H1 (cell line): ENCODE measurements at regions not wholly inside any gene's neighbourhood (a gene's known extent, or its start where the extent isn't known, plus 50 kb on each side); places are given as distances from the start of the nearest gene placed in this dataset.

Experiments used
- CTCF ChIA-PET: fragments of 300-600 bp; sonication (Branson Sonifier 250); formaldehyde crosslinking; loops from one replicate; lab custom pipeline; 2021; ENCODE audit not compliant: partially characterized antibody; lab: Charles Lee
- POLR2A ChIA-PET: fragments of 300-600 bp; sonication (Branson Sonifier 250); formaldehyde crosslinking; loops from one replicate; lab custom pipeline; 2021; ENCODE audit warnings: inconsistent platforms; ENCODE audit not compliant: partially characterized antibody; lab: Charles Lee
- DNase-seq, 2 experiments: peaks; one replicate each; pipeline versions ENCODE4 v3.0.0 to v3.0.0-alpha.2; 2010 to 2022; ENCODE audit warnings: low spot score in 2 of 2, low read depth in 1 of 2, mixed read lengths in 1 of 2
- FAIRE-seq: peaks from 2 replicates; lab custom pipeline; 2011; peaks lifted over from hg19 to GRCh38; lab: Jason Lieb, UNC
- H2AFZ ChIP-seq: 2 replicates; pipeline ENCODE4 v1.8.1; 2012; ENCODE audit warnings: low read length, inconsistent platforms
- H2AK5ac ChIP-seq: 2 replicates; pipeline ENCODE4 v1.6.1; 2013; ENCODE audit warnings: low read depth, low read length
- H2BK120ac ChIP-seq: replicated peaks from 2 replicates; pipeline ENCODE3; 2013; ENCODE audit warnings: low read depth, low read length, inconsistent platforms
- H2BK12ac ChIP-seq: 2 replicates; pipeline ENCODE4 v1.6.1; 2013; ENCODE audit warnings: low read depth, low read length
- H2BK15ac ChIP-seq: 2 replicates; pipeline ENCODE4 v1.6.1; 2013; ENCODE audit warnings: low read length
- H2BK20ac ChIP-seq: 2 replicates; pipeline ENCODE4 v1.6.1; 2013; ENCODE audit warnings: low read length
- H2BK5ac ChIP-seq: 2 replicates; pipeline ENCODE4 v1.6.1; 2013; ENCODE audit warnings: low read depth, low read length
- H3K14ac ChIP-seq: 2 replicates; pipeline ENCODE4 v1.6.1; 2013; ENCODE audit warnings: inconsistent platforms; ENCODE audit not compliant: insufficient read length
- H3K18ac ChIP-seq: 2 replicates; pipeline ENCODE4 v1.6.1; 2013; ENCODE audit warnings: low read length; ENCODE audit errors: extremely low read depth
- H3K23ac ChIP-seq: 2 replicates; pipeline ENCODE4 v1.6.1; 2013; ENCODE audit warnings: inconsistent platforms; ENCODE audit not compliant: insufficient read length
- H3K23me2 ChIP-seq: 2 replicates; pipeline ENCODE4 v1.6.1; 2013; ENCODE audit warnings: low read depth, low read length
- H3K27ac ChIP-seq: 2 replicates; pipeline ENCODE4 v1.6.1; 2011; ENCODE audit warnings: low read depth, low read length, inconsistent platforms
- H3K27me3 ChIP-seq, 4 experiments: replicated peaks in 1 of 4; 1 replicate in 1 of 4; 2 replicates in 3 of 4; pipeline versions ENCODE4 v1.6.1 to v1.8.1; 2011 to 2013; ENCODE audit warnings: low read length in 3 of 4, mild to moderate bottlenecking in 3 of 4, inconsistent platforms in 2 of 4, mixed read lengths in 2 of 4, moderate library complexity in 1 of 4; ENCODE audit not compliant: control insufficient read depth in 3 of 4, insufficient read depth in 3 of 4; ENCODE audit errors: extremely low read depth in 1 of 4
- H3K36me3 ChIP-seq, 4 experiments: 2 replicates each; pipeline versions ENCODE4 v1.6.1 to v1.8.1; 2011 to 2013; ENCODE audit warnings: mild to moderate bottlenecking in 4 of 4, low read length in 3 of 4, moderate library complexity in 2 of 4, control low read depth in 1 of 4, inconsistent platforms in 1 of 4; ENCODE audit not compliant: insufficient read depth in 4 of 4, control insufficient read depth in 2 of 4
- H3K4ac ChIP-seq: replicated peaks from 2 replicates; pipeline ENCODE3; 2013; ENCODE audit warnings: low read length, low read depth, mixed read lengths, inconsistent platforms; ENCODE audit not compliant: insufficient read length
- H3K4me1 ChIP-seq, 4 experiments: replicated peaks in 1 of 4; 1 replicate in 1 of 4; 2 replicates in 3 of 4; pipeline versions ENCODE4 v1.6.1 to v1.8.1; 2011 to 2013; ENCODE audit warnings: low read length in 3 of 4, inconsistent platforms in 2 of 4, mixed read lengths in 1 of 4; ENCODE audit not compliant: insufficient read depth in 4 of 4, control insufficient read depth in 3 of 4
- H3K4me2 ChIP-seq, 2 experiments: 2 replicates each; pipeline versions ENCODE4 v1.6.1 to v1.8.1; 2011 to 2013; ENCODE audit warnings: low read depth in 2 of 2, low read length in 2 of 2, control low read depth in 1 of 2, inconsistent platforms in 1 of 2, mild to moderate bottlenecking in 1 of 2; ENCODE audit not compliant: insufficient read depth in 1 of 2
- H3K4me3 ChIP-seq, 4 experiments: fragments of 200-600, 300-600 bp in 1 of 4; sonication (generic), shearing (Covaris generic), sonication (Bioruptor Twin) in 1 of 4; 2 replicates each; pipeline versions ENCODE4 v1.5.1 to v1.8.1; 2011 to 2016; ENCODE audit warnings: low read length in 4 of 4, low read depth in 3 of 4, control low read depth in 2 of 4, inconsistent platforms in 2 of 4, mild to moderate bottlenecking in 2 of 4, mixed read lengths in 1 of 4, moderate library complexity in 1 of 4; ENCODE audit not compliant: insufficient read depth in 2 of 4; ENCODE audit errors: extremely low read depth in 1 of 4
- H3K56ac ChIP-seq: replicated peaks from 2 replicates; pipeline ENCODE3; 2013; ENCODE audit warnings: low read depth, mild to moderate bottlenecking, mixed read lengths, low read length, inconsistent platforms; ENCODE audit not compliant: insufficient read length
- H3K79me1 ChIP-seq: 2 replicates; pipeline ENCODE4 v1.6.1; 2013; ENCODE audit warnings: low read depth, low read length, control low read depth
- H3K79me2 ChIP-seq, 2 experiments: 2 replicates each; pipeline versions ENCODE4 v1.6.1 to v1.8.1; 2012 to 2013; ENCODE audit warnings: low read length in 2 of 2, mild to moderate bottlenecking in 2 of 2, inconsistent platforms in 1 of 2; ENCODE audit not compliant: insufficient read depth in 2 of 2, control insufficient read depth in 1 of 2
- H3K9ac ChIP-seq, 4 experiments: replicated peaks in 1 of 4; 1 replicate in 1 of 4; 2 replicates in 3 of 4; pipeline versions ENCODE4 v1.6.1 to v1.8.1; 2011 to 2013; ENCODE audit warnings: low read depth in 3 of 4, low read length in 3 of 4, control low read depth in 2 of 4, mild to moderate bottlenecking in 2 of 4, moderate library complexity in 2 of 4, inconsistent platforms in 1 of 4; ENCODE audit errors: extremely low read depth in 1 of 4
- H3K9me3 ChIP-seq, 2 experiments: 2 replicates each; pipeline versions ENCODE4 v1.6.1 to v1.8.1; 2012 to 2013; ENCODE audit warnings: mild to moderate bottlenecking in 2 of 2, moderate library complexity in 2 of 2, control low read depth in 1 of 2, inconsistent platforms in 1 of 2, low read depth in 1 of 2, low read length in 1 of 2, mixed read lengths in 1 of 2; ENCODE audit not compliant: insufficient read depth in 2 of 2
- H4K20me1 ChIP-seq, 2 experiments: replicated peaks in 1 of 2; 2 replicates each; pipeline versions ENCODE3 to v1.8.1; 2011 to 2013; ENCODE audit warnings: inconsistent platforms in 2 of 2, low read length in 2 of 2, mild to moderate bottlenecking in 1 of 2; ENCODE audit not compliant: insufficient read depth in 2 of 2, control insufficient read depth in 1 of 2
- H4K5ac ChIP-seq: 2 replicates; pipeline ENCODE4 v1.6.1; 2013; ENCODE audit warnings: low read length, low read depth, mixed read lengths, inconsistent platforms; ENCODE audit not compliant: insufficient read length
- H4K8ac ChIP-seq: 2 replicates; pipeline ENCODE4 v1.8.0; 2013; ENCODE audit warnings: mild to moderate bottlenecking, moderate library complexity, low read length, inconsistent platforms; ENCODE audit not compliant: insufficient read depth; ENCODE audit errors: extremely low read depth
- H4K91ac ChIP-seq: replicated peaks from 2 replicates; pipeline ENCODE3; 2013; ENCODE audit warnings: low read length, mixed read lengths, inconsistent platforms; ENCODE audit not compliant: insufficient read length
- WGBS, 2 experiments: shearing (Covaris generic) in 1 of 2; methylation state at CpG; one replicate each; pipeline versions ENCODE4 v1.1.6 to v1.1.7; 2013 to 2015; ENCODE audit warnings: low lambda C conversion rate in 2 of 2, mixed read lengths in 2 of 2, inconsistent platforms in 1 of 2, low coverage in 1 of 2, missing lambda C conversion rate in 1 of 2; ENCODE audit not compliant: insufficient replicate concordance in 2 of 2, insufficient coverage in 1 of 2, insufficient read length in 1 of 2; ENCODE audit errors: extremely low coverage in 1 of 2, missing lambda C conversion rate in 1 of 2; 5-methylcytosine and 5-hydroxymethylcytosine counted together
- TF ChIP-seq, protein P1 (sequence below): fragments of 300-600 bp; sonication (generic); IDR thresholded peaks from 2 replicates; pipeline ENCODE4 v1.7.1; 2012; ENCODE audit warnings: low read length, moderate library complexity, mild to moderate bottlenecking, inconsistent platforms; ENCODE audit not compliant: insufficient replicate concordance

DNA sequence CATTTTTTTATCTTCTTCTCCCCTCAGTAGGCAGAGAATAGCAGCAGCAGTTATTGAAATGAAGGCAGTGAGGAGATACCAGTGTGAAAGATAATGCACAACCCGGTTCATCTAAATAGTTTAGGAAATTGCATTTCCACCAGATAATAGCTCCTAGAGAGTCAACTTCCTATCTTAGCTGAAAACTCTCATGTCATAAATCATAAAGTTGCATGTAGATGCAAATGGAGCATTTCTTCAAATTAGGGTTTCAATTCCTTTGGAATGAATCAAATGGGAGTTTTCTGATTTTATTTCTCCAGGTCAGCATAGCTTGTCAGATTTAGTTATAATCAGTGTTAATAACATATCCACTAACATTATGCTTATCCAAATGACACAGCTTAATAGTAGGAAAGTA lies 335.3 kb downstream of the CNTNAP4 start:
- H3K14ac ChIP-seq: no peak overlapping the region
- H2BK20ac ChIP-seq: no peak overlapping the region
- no peaks in the 10 kb centered on the region for H3K36me3 ChIP-seq
- H3K79me2 ChIP-seq: no peaks in the 10 kb centered on the region
- H2BK12ac ChIP-seq: no peak overlapping the region
- CTCF ChIA-PET: interaction anchor here (1.0 kb wide), 1 partner anchor 14 kb away, joined by 3 read pairs; no protein-coding TSS in a partner anchor
- no peaks in the 10 kb centered on the region for H3K9me3 ChIP-seq
- no peaks in the 10 kb centered on the region for H3K79me1 ChIP-seq
- H3K56ac ChIP-seq: no peak overlapping the region
- H3K27ac ChIP-seq: no peak overlapping the region
- H2BK120ac ChIP-seq: no peak overlapping the region
- H2BK15ac ChIP-seq: no peak overlapping the region
- WGBS, 2 experiments: 92% methylated on average over 1 of the region's 1 CpG; no CpG with 5 or more reads in 1 of the 2 experiments
- no peak overlapping the region for H3K23ac ChIP-seq
- no peak overlapping the region for H4K91ac ChIP-seq
- DNase-seq (no peak), FAIRE-seq (no peak)
- no peak overlapping the region for H2AK5ac ChIP-seq
- no peak overlapping the region for H3K9ac ChIP-seq
- H2AFZ ChIP-seq: no peak overlapping the region
- H3K4me2 ChIP-seq: no peak overlapping the region
- no peak overlapping the region for H4K8ac ChIP-seq
- no peaks in the 10 kb centered on the region for H3K4me1 ChIP-seq
- H4K5ac ChIP-seq: no peak overlapping the region
- POLR2A ChIA-PET: no interaction called here
- H3K23me2 ChIP-seq: no peaks in the 10 kb centered on the region
- no peaks in the 10 kb centered on the region for H4K20me1 ChIP-seq
- no peak overlapping the region for H3K18ac ChIP-seq
- H3K4me3 ChIP-seq: no peak overlapping the region
- H3K4ac ChIP-seq: no peak overlapping the region
- H2BK5ac ChIP-seq: no peak overlapping the region
- peaks cover 0 to 2% (median 0%) of the 10 kb centered on the region in 4 experiments; a peak in 1 of 7 replicates for H3K27me3 ChIP-seq
- TF ChIP-seq, protein P1, sequence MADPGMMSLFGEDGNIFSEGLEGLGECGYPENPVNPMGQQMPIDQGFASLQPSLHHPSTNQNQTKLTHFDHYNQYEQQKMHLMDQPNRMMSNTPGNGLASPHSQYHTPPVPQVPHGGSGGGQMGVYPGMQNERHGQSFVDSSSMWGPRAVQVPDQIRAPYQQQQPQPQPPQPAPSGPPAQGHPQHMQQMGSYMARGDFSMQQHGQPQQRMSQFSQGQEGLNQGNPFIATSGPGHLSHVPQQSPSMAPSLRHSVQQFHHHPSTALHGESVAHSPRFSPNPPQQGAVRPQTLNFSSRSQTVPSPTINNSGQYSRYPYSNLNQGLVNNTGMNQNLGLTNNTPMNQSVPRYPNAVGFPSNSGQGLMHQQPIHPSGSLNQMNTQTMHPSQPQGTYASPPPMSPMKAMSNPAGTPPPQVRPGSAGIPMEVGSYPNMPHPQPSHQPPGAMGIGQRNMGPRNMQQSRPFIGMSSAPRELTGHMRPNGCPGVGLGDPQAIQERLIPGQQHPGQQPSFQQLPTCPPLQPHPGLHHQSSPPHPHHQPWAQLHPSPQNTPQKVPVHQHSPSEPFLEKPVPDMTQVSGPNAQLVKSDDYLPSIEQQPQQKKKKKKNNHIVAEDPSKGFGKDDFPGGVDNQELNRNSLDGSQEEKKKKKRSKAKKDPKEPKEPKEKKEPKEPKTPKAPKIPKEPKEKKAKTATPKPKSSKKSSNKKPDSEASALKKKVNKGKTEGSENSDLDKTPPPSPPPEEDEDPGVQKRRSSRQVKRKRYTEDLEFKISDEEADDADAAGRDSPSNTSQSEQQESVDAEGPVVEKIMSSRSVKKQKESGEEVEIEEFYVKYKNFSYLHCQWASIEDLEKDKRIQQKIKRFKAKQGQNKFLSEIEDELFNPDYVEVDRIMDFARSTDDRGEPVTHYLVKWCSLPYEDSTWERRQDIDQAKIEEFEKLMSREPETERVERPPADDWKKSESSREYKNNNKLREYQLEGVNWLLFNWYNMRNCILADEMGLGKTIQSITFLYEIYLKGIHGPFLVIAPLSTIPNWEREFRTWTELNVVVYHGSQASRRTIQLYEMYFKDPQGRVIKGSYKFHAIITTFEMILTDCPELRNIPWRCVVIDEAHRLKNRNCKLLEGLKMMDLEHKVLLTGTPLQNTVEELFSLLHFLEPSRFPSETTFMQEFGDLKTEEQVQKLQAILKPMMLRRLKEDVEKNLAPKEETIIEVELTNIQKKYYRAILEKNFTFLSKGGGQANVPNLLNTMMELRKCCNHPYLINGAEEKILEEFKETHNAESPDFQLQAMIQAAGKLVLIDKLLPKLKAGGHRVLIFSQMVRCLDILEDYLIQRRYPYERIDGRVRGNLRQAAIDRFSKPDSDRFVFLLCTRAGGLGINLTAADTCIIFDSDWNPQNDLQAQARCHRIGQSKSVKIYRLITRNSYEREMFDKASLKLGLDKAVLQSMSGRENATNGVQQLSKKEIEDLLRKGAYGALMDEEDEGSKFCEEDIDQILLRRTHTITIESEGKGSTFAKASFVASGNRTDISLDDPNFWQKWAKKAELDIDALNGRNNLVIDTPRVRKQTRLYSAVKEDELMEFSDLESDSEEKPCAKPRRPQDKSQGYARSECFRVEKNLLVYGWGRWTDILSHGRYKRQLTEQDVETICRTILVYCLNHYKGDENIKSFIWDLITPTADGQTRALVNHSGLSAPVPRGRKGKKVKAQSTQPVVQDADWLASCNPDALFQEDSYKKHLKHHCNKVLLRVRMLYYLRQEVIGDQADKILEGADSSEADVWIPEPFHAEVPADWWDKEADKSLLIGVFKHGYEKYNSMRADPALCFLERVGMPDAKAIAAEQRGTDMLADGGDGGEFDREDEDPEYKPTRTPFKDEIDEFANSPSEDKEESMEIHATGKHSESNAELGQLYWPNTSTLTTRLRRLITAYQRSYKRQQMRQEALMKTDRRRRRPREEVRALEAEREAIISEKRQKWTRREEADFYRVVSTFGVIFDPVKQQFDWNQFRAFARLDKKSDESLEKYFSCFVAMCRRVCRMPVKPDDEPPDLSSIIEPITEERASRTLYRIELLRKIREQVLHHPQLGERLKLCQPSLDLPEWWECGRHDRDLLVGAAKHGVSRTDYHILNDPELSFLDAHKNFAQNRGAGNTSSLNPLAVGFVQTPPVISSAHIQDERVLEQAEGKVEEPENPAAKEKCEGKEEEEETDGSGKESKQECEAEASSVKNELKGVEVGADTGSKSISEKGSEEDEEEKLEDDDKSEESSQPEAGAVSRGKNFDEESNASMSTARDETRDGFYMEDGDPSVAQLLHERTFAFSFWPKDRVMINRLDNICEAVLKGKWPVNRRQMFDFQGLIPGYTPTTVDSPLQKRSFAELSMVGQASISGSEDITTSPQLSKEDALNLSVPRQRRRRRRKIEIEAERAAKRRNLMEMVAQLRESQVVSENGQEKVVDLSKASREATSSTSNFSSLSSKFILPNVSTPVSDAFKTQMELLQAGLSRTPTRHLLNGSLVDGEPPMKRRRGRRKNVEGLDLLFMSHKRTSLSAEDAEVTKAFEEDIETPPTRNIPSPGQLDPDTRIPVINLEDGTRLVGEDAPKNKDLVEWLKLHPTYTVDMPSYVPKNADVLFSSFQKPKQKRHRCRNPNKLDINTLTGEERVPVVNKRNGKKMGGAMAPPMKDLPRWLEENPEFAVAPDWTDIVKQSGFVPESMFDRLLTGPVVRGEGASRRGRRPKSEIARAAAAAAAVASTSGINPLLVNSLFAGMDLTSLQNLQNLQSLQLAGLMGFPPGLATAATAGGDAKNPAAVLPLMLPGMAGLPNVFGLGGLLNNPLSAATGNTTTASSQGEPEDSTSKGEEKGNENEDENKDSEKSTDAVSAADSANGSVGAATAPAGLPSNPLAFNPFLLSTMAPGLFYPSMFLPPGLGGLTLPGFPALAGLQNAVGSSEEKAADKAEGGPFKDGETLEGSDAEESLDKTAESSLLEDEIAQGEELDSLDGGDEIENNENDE: no peak
